ENCODE measurements at regions not wholly inside any gene's neighbourhood (a gene's known extent, or its start where the extent isn't known, plus 50 kb on each side); places are given as distances from the start of the nearest gene placed in this dataset.

DNA sequence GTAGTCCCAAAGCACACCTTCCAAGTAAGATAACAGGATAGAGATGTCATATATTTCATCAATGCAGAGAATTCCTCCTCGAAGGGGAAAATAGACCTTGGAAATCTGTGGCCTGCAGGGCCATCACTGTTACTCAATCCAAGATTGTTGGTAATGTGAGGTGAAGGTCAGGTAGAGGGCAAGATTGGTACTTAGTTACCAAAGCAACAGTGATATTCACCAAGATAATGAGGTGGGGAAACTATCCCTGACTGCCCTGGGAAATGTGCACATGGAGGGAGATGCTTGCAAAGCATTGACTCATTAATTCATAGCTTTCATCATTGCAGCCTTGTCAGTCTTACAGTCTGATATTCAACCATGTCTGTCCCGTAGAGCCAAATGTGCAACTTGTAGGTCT lies 234.1 kb upstream of the MON1B start:
- Histone ChIP-seq H3K36me3 (no peaks in the 10 kb centered on the region), H3K9me3 (no peaks in the 10 kb centered on the region), H3K27me3 (no peaks in the 10 kb centered on the region), H3K4me3 (ENCODE audit: low read depth in 1 of 2, low read length in 1 of 2) (no peak overlapping the region), H3K4me1 (ENCODE audit: control insufficient read depth in 1 of 2, insufficient read depth in 1 of 2, low read depth in 1 of 2, low read length in 1 of 2) (no peaks in the 10 kb centered on the region), H3K27ac (no peak overlapping the region)
- TF ChIP-seq, protein P1, sequence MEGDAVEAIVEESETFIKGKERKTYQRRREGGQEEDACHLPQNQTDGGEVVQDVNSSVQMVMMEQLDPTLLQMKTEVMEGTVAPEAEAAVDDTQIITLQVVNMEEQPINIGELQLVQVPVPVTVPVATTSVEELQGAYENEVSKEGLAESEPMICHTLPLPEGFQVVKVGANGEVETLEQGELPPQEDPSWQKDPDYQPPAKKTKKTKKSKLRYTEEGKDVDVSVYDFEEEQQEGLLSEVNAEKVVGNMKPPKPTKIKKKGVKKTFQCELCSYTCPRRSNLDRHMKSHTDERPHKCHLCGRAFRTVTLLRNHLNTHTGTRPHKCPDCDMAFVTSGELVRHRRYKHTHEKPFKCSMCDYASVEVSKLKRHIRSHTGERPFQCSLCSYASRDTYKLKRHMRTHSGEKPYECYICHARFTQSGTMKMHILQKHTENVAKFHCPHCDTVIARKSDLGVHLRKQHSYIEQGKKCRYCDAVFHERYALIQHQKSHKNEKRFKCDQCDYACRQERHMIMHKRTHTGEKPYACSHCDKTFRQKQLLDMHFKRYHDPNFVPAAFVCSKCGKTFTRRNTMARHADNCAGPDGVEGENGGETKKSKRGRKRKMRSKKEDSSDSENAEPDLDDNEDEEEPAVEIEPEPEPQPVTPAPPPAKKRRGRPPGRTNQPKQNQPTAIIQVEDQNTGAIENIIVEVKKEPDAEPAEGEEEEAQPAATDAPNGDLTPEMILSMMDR (IDR thresholded peaks at IDR 0.05) = no peak

- Histone ChIP-seq H3K27ac (no peak overlapping the region), H3K4me3 (ENCODE audit: low read depth in 1 of 2, low read length in 1 of 2) (no peak overlapping the region), H3K4me1 (ENCODE audit: control insufficient read depth in 1 of 2, insufficient read depth in 1 of 2, low read depth in 1 of 2, low read length in 1 of 2) (no peaks in the 10 kb centered on the region), H3K36me3 (no peaks in the 10 kb centered on the region), H3K27me3 (no peaks in the 10 kb centered on the region), H3K9me3 (no peaks in the 10 kb centered on the region)
- TF ChIP-seq, protein P1 (IDR thresholded peaks at IDR 0.05) = no peak
These were observed 231.8 kb upstream of the MON1B start for GRCh38 chr16:76959166-76959565.

- TF ChIP-seq, protein P1 (IDR thresholded peaks at IDR 0.05) = no peak
- Histone ChIP-seq H3K4me1 (ENCODE audit: control insufficient read depth in 1 of 2, insufficient read depth in 1 of 2, low read depth in 1 of 2, low read length in 1 of 2) (no peaks in the 10 kb centered on the region), H3K36me3 (no peaks in the 10 kb centered on the region)
These were observed 227.2 kb upstream of the MON1B start for GRCh38 chr16:76963614-76964315.

GRCh38 chr16:76964464-76965154 lies 226.4 kb upstream of the MON1B start:
- Histone ChIP-seq H3K9me3 (no peaks in the 10 kb centered on the region), H3K4me3 (ENCODE audit: low read depth in 1 of 2, low read length in 1 of 2) (no peak overlapping the region), H3K27me3 (no peaks in the 10 kb centered on the region), H3K4me1 (ENCODE audit: control insufficient read depth in 1 of 2, insufficient read depth in 1 of 2, low read depth in 1 of 2, low read length in 1 of 2) (no peaks in the 10 kb centered on the region), H3K36me3 (no peaks in the 10 kb centered on the region), H3K27ac (no peak overlapping the region)
- TF ChIP-seq, protein P1 (IDR thresholded peaks at IDR 0.05) = no peak

More at GRCh38 chr16:76963614-76964315, 227.2 kb upstream of the MON1B start:
- Histone ChIP-seq H3K4me3 (ENCODE audit: low read depth in 1 of 2, low read length in 1 of 2) (no peak overlapping the region), H3K27me3 (no peaks in the 10 kb centered on the region), H3K9me3 (no peaks in the 10 kb centered on the region), H3K27ac (no peak overlapping the region)

DNA sequence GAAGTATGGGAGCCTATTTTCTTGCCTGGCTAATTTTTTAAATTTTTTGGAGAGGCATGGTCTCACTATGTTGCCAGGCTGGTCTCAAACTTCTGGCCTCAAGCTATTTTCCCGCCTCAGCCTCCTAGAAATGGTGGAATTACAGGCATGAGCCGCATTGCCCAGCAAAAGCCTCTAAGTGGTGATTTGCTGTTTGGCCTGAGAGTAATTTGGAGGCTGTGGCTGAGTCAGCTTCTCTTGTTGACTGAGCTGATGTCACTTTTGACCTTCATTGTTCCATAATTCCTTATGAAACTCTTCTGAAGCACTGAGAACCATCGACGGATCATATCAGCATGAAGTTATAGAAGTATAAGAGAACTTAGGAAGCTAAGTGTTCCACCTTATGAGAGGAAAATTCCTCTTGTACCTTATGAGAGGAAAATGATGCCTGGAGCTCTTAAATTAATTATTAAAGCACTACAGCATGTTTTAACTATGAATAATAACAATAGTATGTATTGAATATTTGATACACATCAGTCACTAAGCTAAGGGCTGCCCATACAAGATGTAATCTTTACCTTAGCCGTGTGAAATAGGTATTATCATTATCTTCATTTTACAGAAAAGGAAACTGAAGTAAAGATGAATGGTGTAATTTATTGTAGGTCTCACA lies 220.8 kb upstream of the MON1B start:
- no peaks in the 10 kb centered on the region for H3K9me3 ChIP-seq
- TF ChIP-seq, protein P1 (IDR thresholded peaks at IDR 0.05) = no peak
- H3K4me3 ChIP-seq (ENCODE audit: low read depth in 1 of 2, low read length in 1 of 2) = no peak overlapping the region
- no peaks in the 10 kb centered on the region for H3K27me3 ChIP-seq
- H3K36me3 ChIP-seq = no peaks in the 10 kb centered on the region
- no peaks in the 10 kb centered on the region for H3K4me1 ChIP-seq (ENCODE audit: control insufficient read depth in 1 of 2, insufficient read depth in 1 of 2, low read depth in 1 of 2, low read length in 1 of 2)
- H3K27ac ChIP-seq = no peak overlapping the region

Measured in neutrophil (primary cell).